Suprapubic skin (tissue), 4 donors: ENCODE measurements at regions not wholly inside any gene's neighbourhood (a gene's known extent, or its start where the extent isn't known, plus 50 kb on each side); places are given as distances from the start of the nearest gene placed in this dataset.
"Not testable (repeated sequence)": the region's sequence is repeated elsewhere in the genome, so short reads cannot be mapped to it uniquely, and the experiment has no call there.

Experiments used
- DNase-seq, 2 donors: peaks; one replicate each; pipeline ENCODE4 v3.0.0-alpha.2; 2019; ENCODE audit warnings: low spot score in 2 of 2
- H3K27ac ChIP-seq: fragments of 200-600 bp; sonication (generic); one replicate; pipeline ENCODE4 v1.5.1; 2019
- H3K27me3 ChIP-seq: fragments of 200-600 bp; sonication (generic); one replicate; pipeline ENCODE4 v1.5.1; 2019
- H3K36me3 ChIP-seq: fragments of 200-600 bp; sonication (generic); one replicate; pipeline ENCODE4 v1.5.1; 2019
- H3K4me1 ChIP-seq: fragments of 200-600 bp; sonication (generic); one replicate; pipeline ENCODE4 v1.5.1; 2019
- H3K4me3 ChIP-seq: fragments of 200-600 bp; sonication (generic); one replicate; pipeline ENCODE4 v1.5.1; 2019; ENCODE audit warnings: mild to moderate bottlenecking
- H3K9me3 ChIP-seq: fragments of 200-600 bp; sonication (generic); one replicate; pipeline ENCODE4 v1.5.1; 2019
- EP300 ChIP-seq: sonication (generic); formaldehyde crosslinking; IDR thresholded peaks from one replicate; pipeline ENCODE4 v1.6.1; 2017; ENCODE audit warnings: antibody characterized with exemption
- POLR2A ChIP-seq, 2 donors: fragments of 450-650 bp; IDR thresholded peaks; one replicate each; pipeline ENCODE4 v1.6.1; 2017; ENCODE audit warnings: antibody characterized with exemption in 2 of 2, mild to moderate bottlenecking in 2 of 2, moderate library complexity in 2 of 2
- POLR2AphosphoS5 ChIP-seq, 3 donors: sonication (generic); formaldehyde crosslinking; IDR thresholded peaks; one replicate each; pipeline ENCODE4 v1.6.1; 2017; ENCODE audit warnings: antibody characterized with exemption in 3 of 3
- WGBS: methylation state at CpG from one replicate; pipeline ENCODE4 v1.1.5; 2018; 5-methylcytosine and 5-hydroxymethylcytosine counted together
- TF ChIP-seq, protein P1 (sequence below), 2 donors: fragments of 200-600 bp in 1 of 2; fragments of 450-650 bp in 1 of 2; sonication (generic) in 1 of 2; IDR thresholded peaks; one replicate each; pipeline ENCODE4 v1.5.1; 2016 to 2019; ENCODE audit warnings: antibody characterized with exemption in 2 of 2, mild to moderate bottlenecking in 1 of 2, moderate library complexity in 1 of 2

GRCh38 chr21:14013056-14013603 is 197.6 kb downstream of the LIPI start:
- H3K9me3 ChIP-seq = no peaks in the 10 kb centered on the region
- no peaks in the 10 kb centered on the region for H3K27me3 ChIP-seq
- DNase-seq = no peak
- no peak for TF ChIP-seq EP300
- no peak for TF ChIP-seq POLR2A (IDR thresholded peaks at IDR 0.05)
- no peaks in the 10 kb centered on the region for H3K36me3 ChIP-seq
- 79% methylated on average over 3 of the region's 10 CpGs for WGBS
- no peaks in the 10 kb centered on the region for H3K4me1 ChIP-seq
- no peak overlapping the region for H3K27ac ChIP-seq
- H3K4me3 ChIP-seq = no peak overlapping the region

DNA sequence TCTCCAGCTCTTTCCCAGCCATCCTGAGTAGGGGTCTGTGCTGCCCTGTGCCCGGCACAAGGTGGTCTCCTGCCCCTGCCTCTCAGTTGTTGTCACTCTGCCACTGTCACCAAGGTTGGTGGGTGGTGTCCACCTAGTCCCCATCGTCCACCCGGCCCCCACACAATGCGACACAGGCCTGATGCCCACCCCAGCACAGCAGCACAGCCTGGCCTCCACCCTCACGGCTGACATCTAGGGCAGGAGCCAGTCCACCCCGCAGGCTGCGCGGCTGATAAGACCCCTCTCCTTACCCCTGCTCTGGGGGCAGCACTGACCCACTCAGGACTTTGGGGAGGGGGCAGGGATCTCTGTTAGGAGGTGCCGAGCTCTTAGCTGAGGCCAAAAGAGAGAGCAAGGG is 198.3 kb downstream of the LIPI start:
- TF ChIP-seq EP300 (no peak), POLR2A (IDR thresholded peaks at IDR 0.05) (no peak), POLR2AphosphoS5 (IDR thresholded peaks at IDR 0.05) (no peak)
- TF ChIP-seq, protein P1, sequence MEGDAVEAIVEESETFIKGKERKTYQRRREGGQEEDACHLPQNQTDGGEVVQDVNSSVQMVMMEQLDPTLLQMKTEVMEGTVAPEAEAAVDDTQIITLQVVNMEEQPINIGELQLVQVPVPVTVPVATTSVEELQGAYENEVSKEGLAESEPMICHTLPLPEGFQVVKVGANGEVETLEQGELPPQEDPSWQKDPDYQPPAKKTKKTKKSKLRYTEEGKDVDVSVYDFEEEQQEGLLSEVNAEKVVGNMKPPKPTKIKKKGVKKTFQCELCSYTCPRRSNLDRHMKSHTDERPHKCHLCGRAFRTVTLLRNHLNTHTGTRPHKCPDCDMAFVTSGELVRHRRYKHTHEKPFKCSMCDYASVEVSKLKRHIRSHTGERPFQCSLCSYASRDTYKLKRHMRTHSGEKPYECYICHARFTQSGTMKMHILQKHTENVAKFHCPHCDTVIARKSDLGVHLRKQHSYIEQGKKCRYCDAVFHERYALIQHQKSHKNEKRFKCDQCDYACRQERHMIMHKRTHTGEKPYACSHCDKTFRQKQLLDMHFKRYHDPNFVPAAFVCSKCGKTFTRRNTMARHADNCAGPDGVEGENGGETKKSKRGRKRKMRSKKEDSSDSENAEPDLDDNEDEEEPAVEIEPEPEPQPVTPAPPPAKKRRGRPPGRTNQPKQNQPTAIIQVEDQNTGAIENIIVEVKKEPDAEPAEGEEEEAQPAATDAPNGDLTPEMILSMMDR (IDR thresholded peaks at IDR 0.05) = no peak
- WGBS = 100% methylated on average over 8 of the region's 9 CpGs
- H3K36me3 ChIP-seq = no peaks in the 10 kb centered on the region
- no peaks in the 10 kb centered on the region for H3K9me3 ChIP-seq
- H3K27ac ChIP-seq = no peak overlapping the region
- H3K27me3 ChIP-seq = no peaks in the 10 kb centered on the region
- no peaks in the 10 kb centered on the region for H3K4me1 ChIP-seq
- H3K4me3 ChIP-seq = no peak overlapping the region
- peak in 1 of 2 donors; percentile 78 for DNase-seq

- DNase-seq, H3K9me3 ChIP-seq, H3K36me3 ChIP-seq, H3K4me1 ChIP-seq, H3K4me3 ChIP-seq, H3K27me3 ChIP-seq, H3K27ac ChIP-seq: not testable (repeated sequence)
- WGBS = 96% methylated on average over 12 of the region's 17 CpGs
Observed at GRCh38 chr21:14011751-14012150, 199.0 kb downstream of the LIPI start.

GRCh38 chr21:14011149-14011548 is 199.6 kb downstream of the LIPI start:
- H3K4me1 ChIP-seq, H3K27me3 ChIP-seq, H3K27ac ChIP-seq, H3K36me3 ChIP-seq, H3K9me3 ChIP-seq, H3K4me3 ChIP-seq: not testable (repeated sequence)
- WGBS = 90% methylated on average over 12 of the region's 24 CpGs
- peak in 1 of 2 donors; percentile 54 for DNase-seq

- DNase-seq = no peak
- 96% methylated on average over 8 of the region's 8 CpGs for WGBS
- Histone ChIP-seq H3K27ac (no peak overlapping the region), H3K9me3 (no peaks in the 10 kb centered on the region), H3K4me1 (no peaks in the 10 kb centered on the region), H3K36me3 (no peaks in the 10 kb centered on the region), H3K4me3 (no peak overlapping the region), H3K27me3 (no peaks in the 10 kb centered on the region)
- TF ChIP-seq EP300 = no peak
- TF ChIP-seq POLR2AphosphoS5 (IDR thresholded peaks at IDR 0.05) = no peak
- no peak for TF ChIP-seq POLR2A (IDR thresholded peaks at IDR 0.05)
Observed at GRCh38 chr21:14010729-14011128, 200.0 kb downstream of the LIPI start.

- WGBS = 89% methylated on average over 5 of the region's 6 CpGs
Observed at GRCh38 chr21:14009990-14010389, 200.8 kb downstream of the LIPI start.

GRCh38 chr21:14009238-14009981 is 201.3 kb downstream of the LIPI start:
- not testable (repeated sequence) for H3K9me3 ChIP-seq, H3K36me3 ChIP-seq, H3K4me3 ChIP-seq, H3K4me1 ChIP-seq, DNase-seq, H3K27ac ChIP-seq, H3K27me3 ChIP-seq
- 94% methylated on average over 15 of the region's 22 CpGs for WGBS

More at GRCh38 chr21:14009990-14010389, 200.8 kb downstream of the LIPI start:
- not testable (repeated sequence) for H3K27ac ChIP-seq, DNase-seq, H3K4me1 ChIP-seq, H3K27me3 ChIP-seq, H3K36me3 ChIP-seq, H3K9me3 ChIP-seq, H3K4me3 ChIP-seq

- not testable (repeated sequence) for DNase-seq, H3K4me1 ChIP-seq, H3K4me3 ChIP-seq, H3K27me3 ChIP-seq, H3K36me3 ChIP-seq, H3K9me3 ChIP-seq, H3K27ac ChIP-seq
- no CpG with 5 or more reads among the region's 5 CpGs for WGBS
Observed at GRCh38 chr21:14008436-14008835, 202.3 kb downstream of the LIPI start.

GRCh38 chr21:14008006-14008405 is 202.7 kb downstream of the LIPI start:
- not testable (repeated sequence) for H3K9me3 ChIP-seq, H3K36me3 ChIP-seq, H3K4me3 ChIP-seq, H3K27me3 ChIP-seq, H3K27ac ChIP-seq, DNase-seq, H3K4me1 ChIP-seq
- no CpG with 5 or more reads among the region's 17 CpGs for WGBS

DNA sequence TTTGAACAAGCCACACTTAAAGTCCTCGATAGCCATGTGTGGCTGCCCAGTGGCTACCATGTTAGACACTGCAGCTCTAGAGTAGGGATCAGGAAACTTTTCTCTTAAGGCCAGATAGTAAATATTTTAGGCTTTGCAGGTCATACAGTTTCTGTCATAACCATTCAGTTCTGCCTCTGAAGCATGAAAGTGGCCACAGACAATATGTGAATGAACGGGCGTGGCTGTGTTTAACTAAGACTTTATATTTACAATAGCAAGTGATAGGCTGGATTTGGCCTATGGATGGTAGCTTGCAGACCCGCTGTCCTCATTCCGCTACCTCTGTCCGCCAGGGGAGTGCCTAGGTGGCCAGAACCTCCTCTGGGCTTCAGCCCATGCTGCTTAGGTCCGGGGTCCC is 204.6 kb downstream of the LIPI start:
- DNase-seq, H3K27ac ChIP-seq, H3K4me1 ChIP-seq, H3K27me3 ChIP-seq, H3K4me3 ChIP-seq, H3K9me3 ChIP-seq, H3K36me3 ChIP-seq: not testable (repeated sequence)
- 90% methylated on average over 4 of the region's 7 CpGs for WGBS

DNA sequence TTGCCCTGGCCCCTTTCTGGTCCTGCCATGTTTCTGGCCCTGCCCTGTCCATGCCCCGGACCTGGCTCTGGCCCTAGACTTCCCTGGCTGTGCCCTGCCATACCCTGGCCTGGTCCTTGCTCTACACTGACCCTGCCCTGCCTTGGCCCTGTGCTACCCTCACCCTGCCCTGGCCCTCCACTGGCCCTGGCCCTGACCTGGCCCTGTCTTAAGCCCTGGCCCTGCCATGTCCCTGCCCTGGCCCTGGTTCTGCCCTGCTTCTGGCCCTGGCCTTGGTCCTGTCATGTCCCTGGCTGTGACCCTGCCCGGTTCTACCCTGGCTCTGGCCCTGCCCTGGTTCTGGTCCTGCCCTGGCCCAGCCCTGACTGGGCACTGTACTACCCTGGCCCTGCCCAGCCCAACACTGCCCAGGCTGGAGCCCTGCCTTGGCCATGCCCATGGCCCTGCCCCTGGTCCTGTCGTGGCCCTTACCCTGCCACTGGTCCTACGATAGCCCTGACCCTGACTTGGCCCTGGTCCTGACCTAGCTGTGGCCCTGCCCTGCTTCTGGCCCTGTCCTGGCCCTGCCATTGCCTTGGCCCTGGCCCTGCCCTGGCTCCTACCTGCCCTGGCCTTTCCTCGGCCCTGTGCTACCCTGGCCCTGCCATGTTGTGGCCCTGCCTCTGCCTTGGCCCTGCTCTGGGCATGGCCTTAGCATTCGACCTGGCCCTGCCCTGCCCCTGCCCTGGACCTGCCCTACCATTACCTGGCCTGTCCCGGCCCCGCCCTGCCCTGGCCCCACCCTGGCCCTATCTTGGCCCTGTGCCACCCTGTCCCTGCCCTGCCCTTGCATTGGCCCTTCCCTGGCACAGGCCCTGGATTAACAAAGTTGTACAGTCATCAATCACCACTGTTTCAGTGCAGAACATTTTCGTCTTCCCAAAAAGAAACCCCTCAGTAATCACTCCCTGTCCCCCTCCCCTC is 223.5 kb downstream of the LIPI start:
- H3K4me3 ChIP-seq, H3K4me1 ChIP-seq, H3K9me3 ChIP-seq, H3K36me3 ChIP-seq, H3K27ac ChIP-seq, H3K27me3 ChIP-seq: not testable (repeated sequence)
- 70% methylated on average over 6 of the region's 9 CpGs for WGBS
- DNase-seq = peak in 1 of 2 donors; percentile 35
